Upper lobe of left lung (tissue), 4 donors: ENCODE measurements at regions not wholly inside any gene's neighbourhood (a gene's known extent, or its start where the extent isn't known, plus 50 kb on each side); places are given as distances from the start of the nearest gene placed in this dataset.
"Not testable (repeated sequence)": the region's sequence is repeated elsewhere in the genome, so short reads cannot be mapped to it uniquely, and the experiment has no call there.

Experiments used
- EP300 ChIP-seq, 4 donors: sonication (generic); formaldehyde crosslinking; IDR thresholded peaks; one replicate each; pipeline ENCODE4 v1.5.1; 2017; ENCODE audit warnings: antibody characterized with exemption in 4 of 4, control low read depth in 2 of 4
- TF ChIP-seq, protein P1 (sequence below), 6 experiments: fragments of 450-650 bp in 4 of 6; fragments of 200-600 bp in 2 of 6; sonication (generic) in 2 of 6; IDR thresholded peaks; one replicate each; pipeline ENCODE4 v1.5.1; 2016 to 2019; ENCODE audit warnings: antibody characterized with exemption in 6 of 6

DNA sequence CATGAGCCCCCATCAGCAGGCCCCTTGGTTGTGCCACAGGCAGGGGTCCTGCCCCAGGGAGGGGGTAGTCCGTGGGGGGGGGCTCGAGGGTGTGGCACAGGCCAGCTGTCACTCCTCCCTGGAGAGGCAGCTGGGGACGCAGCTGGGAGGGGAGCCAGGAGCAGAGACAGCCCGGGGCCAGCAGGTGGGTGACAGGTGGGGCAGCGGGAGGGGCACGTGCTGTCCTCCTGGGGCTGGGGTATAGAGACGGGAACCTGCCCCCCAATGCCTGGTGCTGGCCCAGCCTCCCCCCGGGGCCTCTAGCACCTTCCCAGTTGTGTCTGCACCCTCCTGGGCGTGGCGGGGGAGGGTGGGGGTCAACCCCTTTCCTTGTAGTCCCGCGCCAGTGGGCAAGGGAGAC, 2966.9 kb downstream of the RPIA start:
- TF ChIP-seq, protein P1, sequence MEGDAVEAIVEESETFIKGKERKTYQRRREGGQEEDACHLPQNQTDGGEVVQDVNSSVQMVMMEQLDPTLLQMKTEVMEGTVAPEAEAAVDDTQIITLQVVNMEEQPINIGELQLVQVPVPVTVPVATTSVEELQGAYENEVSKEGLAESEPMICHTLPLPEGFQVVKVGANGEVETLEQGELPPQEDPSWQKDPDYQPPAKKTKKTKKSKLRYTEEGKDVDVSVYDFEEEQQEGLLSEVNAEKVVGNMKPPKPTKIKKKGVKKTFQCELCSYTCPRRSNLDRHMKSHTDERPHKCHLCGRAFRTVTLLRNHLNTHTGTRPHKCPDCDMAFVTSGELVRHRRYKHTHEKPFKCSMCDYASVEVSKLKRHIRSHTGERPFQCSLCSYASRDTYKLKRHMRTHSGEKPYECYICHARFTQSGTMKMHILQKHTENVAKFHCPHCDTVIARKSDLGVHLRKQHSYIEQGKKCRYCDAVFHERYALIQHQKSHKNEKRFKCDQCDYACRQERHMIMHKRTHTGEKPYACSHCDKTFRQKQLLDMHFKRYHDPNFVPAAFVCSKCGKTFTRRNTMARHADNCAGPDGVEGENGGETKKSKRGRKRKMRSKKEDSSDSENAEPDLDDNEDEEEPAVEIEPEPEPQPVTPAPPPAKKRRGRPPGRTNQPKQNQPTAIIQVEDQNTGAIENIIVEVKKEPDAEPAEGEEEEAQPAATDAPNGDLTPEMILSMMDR (IDR thresholded peaks at IDR 0.05) = not testable (repeated sequence)
- TF ChIP-seq EP300 (IDR thresholded peaks at IDR 0.05) = not testable (repeated sequence)
